HFFc6 (cell line): ENCODE measurements at regions not wholly inside any gene's neighbourhood (a gene's known extent, or its start where the extent isn't known, plus 50 kb on each side); places are given as distances from the start of the nearest gene placed in this dataset.

Experiments used
- DNase-seq: peaks from one replicate; pipeline ENCODE4 v3.0.0-alpha.2; 2018
- H3K27ac Mint-ChIP-seq: 2 replicates; pipeline ENCODE4 v1.8.0; 2020; ENCODE audit warnings: mild to moderate bottlenecking, mixed read lengths
- H3K27me3 Mint-ChIP-seq: 2 replicates; pipeline ENCODE4 v1.8.0; 2021; ENCODE audit warnings: mild to moderate bottlenecking, moderate library complexity, mixed read lengths; ENCODE audit not compliant: insufficient read depth
- H3K36me3 Mint-ChIP-seq: 2 replicates; pipeline ENCODE4 v1.8.0; 2021; ENCODE audit warnings: low read depth, mixed read lengths
- H3K4me1 Mint-ChIP-seq: 2 replicates; pipeline ENCODE4 v1.8.0; 2020; ENCODE audit warnings: low read depth, mixed read lengths
- H3K4me3 Mint-ChIP-seq: 2 replicates; pipeline ENCODE4 v1.8.0; 2020; ENCODE audit warnings: mild to moderate bottlenecking, moderate library complexity, mixed read lengths
- H3K9me3 Mint-ChIP-seq: 2 replicates; pipeline ENCODE4 v1.8.0; 2020; ENCODE audit warnings: mild to moderate bottlenecking, mixed read lengths
- CTCF ChIP-seq: fragments of 200-600 bp; sonication (generic); IDR thresholded peaks from 2 replicates; pipeline ENCODE4 v1.5.0; 2021; ENCODE audit warnings: antibody characterized with exemption, mild to moderate bottlenecking

- DNase-seq, result no peak
- Mint-ChIP-seq H3K9me3 (peaks cover 59% of the 10 kb centered on the region), H3K4me3 (no peak overlapping the region), H3K4me1 (no peaks in the 10 kb centered on the region), H3K27me3 (peaks cover 3% of the 10 kb centered on the region), H3K27ac (no peak overlapping the region), H3K36me3 (peaks cover 18% of the 10 kb centered on the region; the same call in 1 of the 2 replicates)
- no peak for TF ChIP-seq CTCF
These were observed 267.8 kb downstream of the C1orf94 start for GRCh38 chr1:34444516-34444915.

- H3K9me3 Mint-ChIP-seq, result peaks cover 71% of the 10 kb centered on the region
- peaks cover 13% of the 10 kb centered on the region; the same call in 1 of the 2 replicates for H3K36me3 Mint-ChIP-seq
- no peaks in the 10 kb centered on the region for H3K4me1 Mint-ChIP-seq
- H3K27me3 Mint-ChIP-seq, result peaks cover 2% of the 10 kb centered on the region; the same call in 1 of the 2 replicates
- H3K27ac Mint-ChIP-seq, result no peak overlapping the region
- H3K4me3 Mint-ChIP-seq, result no peak overlapping the region
- no peak for TF ChIP-seq CTCF
- no peak for DNase-seq
These were observed 273.6 kb downstream of the C1orf94 start for GRCh38 chr1:34450325-34450724.

GRCh38 chr1:34452451-34452850, 275.7 kb downstream of the C1orf94 start:
- H3K4me1 Mint-ChIP-seq, result no peaks in the 10 kb centered on the region
- no peak for DNase-seq
- no peak overlapping the region for H3K27ac Mint-ChIP-seq
- no peak for TF ChIP-seq CTCF
- H3K9me3 Mint-ChIP-seq, result peaks cover 69% of the 10 kb centered on the region
- H3K36me3 Mint-ChIP-seq, result no peaks in the 10 kb centered on the region; the same call in 1 of the 2 replicates
- H3K27me3 Mint-ChIP-seq, result no peaks in the 10 kb centered on the region; the same call in 1 of the 2 replicates
- H3K4me3 Mint-ChIP-seq, result no peak overlapping the region

GRCh38 chr1:34455121-34455520, 278.4 kb downstream of the C1orf94 start:
- Mint-ChIP-seq H3K27ac (no peak overlapping the region), H3K4me3 (no peak overlapping the region), H3K9me3 (peaks cover 64% of the 10 kb centered on the region), H3K4me1 (no peaks in the 10 kb centered on the region), H3K27me3 (no peaks in the 10 kb centered on the region; the same call in 1 of the 2 replicates), H3K36me3 (no peaks in the 10 kb centered on the region; the same call in 1 of the 2 replicates)
- DNase-seq, result no peak
- no peak for TF ChIP-seq CTCF

- Mint-ChIP-seq H3K27me3 (no peaks in the 10 kb centered on the region), H3K36me3 (no peaks in the 10 kb centered on the region; the same call in 1 of the 2 replicates), H3K27ac (no peak overlapping the region), H3K4me1 (no peaks in the 10 kb centered on the region), H3K4me3 (no peak overlapping the region), H3K9me3 (peaks cover 66% of the 10 kb centered on the region)
- no peak for DNase-seq
- TF ChIP-seq CTCF, result peak; percentile 54
These were observed 283.5 kb downstream of the C1orf94 start for GRCh38 chr1:34460193-34460592.

GRCh38 chr1:34470401-34470800, 284.4 kb upstream of the GJB5 start:
- TF ChIP-seq CTCF, result no peak
- no peak for DNase-seq
- Mint-ChIP-seq H3K9me3 (peaks cover 52% of the 10 kb centered on the region), H3K27me3 (no peaks in the 10 kb centered on the region), H3K27ac (no peak overlapping the region), H3K4me3 (no peak overlapping the region), H3K36me3 (no peaks in the 10 kb centered on the region), H3K4me1 (no peaks in the 10 kb centered on the region)
